Upper lobe of right lung (tissue), 1 donor: ENCODE measurements at regions not wholly inside any gene's neighbourhood (a gene's known extent, or its start where the extent isn't known, plus 50 kb on each side); places are given as distances from the start of the nearest gene placed in this dataset.
"Not testable (repeated sequence)": the region's sequence is repeated elsewhere in the genome, so short reads cannot be mapped to it uniquely, and the experiment has no call there.

ENCODE experiments used
- ATAC-seq: fragments of 200-7000 bp; cut with Tn5 transposase; one replicate; pipeline ENCODE4 v1.9.1; 2020; ENCODE audit warnings: mild to moderate bottlenecking, moderate library complexity
- DNase-seq: peaks from one replicate; pipeline ENCODE4 v3.0.0-alpha.2; 2020
- H3K27ac ChIP-seq: fragments of 200-600 bp; one replicate; pipeline ENCODE4 v1.8.0; 2022
- H3K27me3 ChIP-seq: fragments of 200-600 bp; one replicate; pipeline ENCODE4 v1.8.0; 2022; ENCODE audit warnings: mild to moderate bottlenecking
- H3K36me3 ChIP-seq: fragments of 200-600 bp; one replicate; pipeline ENCODE4 v1.8.0; 2022
- H3K4me1 ChIP-seq: fragments of 200-600 bp; one replicate; pipeline ENCODE4 v1.8.0; 2022
- H3K4me3 ChIP-seq: fragments of 200-600 bp; one replicate; pipeline ENCODE4 v1.8.0; 2022; ENCODE audit warnings: mild to moderate bottlenecking
- H3K9me3 ChIP-seq: fragments of 200-600 bp; one replicate; pipeline ENCODE4 v1.8.0; 2022
- intact Hi-C: fragments of 100-400 bp; cut with DNase I; formaldehyde crosslinking; loops from one replicate; pipeline ENCODE4 v1.11.0; 2022
- TF ChIP-seq, protein P1 (sequence below): fragments of 200-600 bp; IDR thresholded peaks from one replicate; pipeline ENCODE4 v1.8.0; 2022; ENCODE audit warnings: antibody characterized with exemption
- donor health status: DM: no; HTN: yes; CAD: no; lungs with severe emphysema.

DNA sequence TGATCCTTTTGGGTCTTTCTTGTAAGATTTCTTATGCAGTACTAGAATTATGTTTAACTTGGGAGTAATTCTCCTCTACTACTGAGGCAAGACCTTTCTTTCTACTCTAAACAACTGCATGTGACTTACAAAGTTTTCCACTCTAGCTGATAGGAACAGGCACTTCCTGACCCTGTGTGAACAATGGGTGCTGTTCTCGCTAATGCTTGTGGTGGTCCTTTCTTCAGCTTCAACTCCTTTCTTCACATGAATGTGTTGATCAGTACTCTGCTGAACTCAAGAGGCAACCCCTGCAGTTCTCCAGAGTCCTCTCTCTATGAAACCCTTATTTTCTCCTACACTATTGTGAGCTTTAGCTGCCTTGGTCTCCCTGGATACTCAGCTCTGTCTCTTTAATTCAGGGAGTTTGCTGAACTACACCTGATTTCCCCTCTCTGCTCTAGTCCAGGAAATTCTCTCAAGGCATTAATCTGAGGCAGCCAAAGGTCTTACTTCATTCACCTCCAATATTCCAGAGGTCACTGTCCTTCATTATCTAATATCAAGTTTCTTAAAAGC, 484.6 kb upstream of the PIK3R1 start:
- Histone ChIP-seq H3K27ac (no peak overlapping the region), H3K27me3 (no peaks in the 10 kb centered on the region), H3K4me1 (no peaks in the 10 kb centered on the region), H3K4me3 (no peak overlapping the region), H3K9me3 (no peaks in the 10 kb centered on the region), H3K36me3 (no peaks in the 10 kb centered on the region)
- DNase-seq (no peak), ATAC-seq (no peak)
- intact Hi-C loops: no loop called here
- TF ChIP-seq, protein P1, sequence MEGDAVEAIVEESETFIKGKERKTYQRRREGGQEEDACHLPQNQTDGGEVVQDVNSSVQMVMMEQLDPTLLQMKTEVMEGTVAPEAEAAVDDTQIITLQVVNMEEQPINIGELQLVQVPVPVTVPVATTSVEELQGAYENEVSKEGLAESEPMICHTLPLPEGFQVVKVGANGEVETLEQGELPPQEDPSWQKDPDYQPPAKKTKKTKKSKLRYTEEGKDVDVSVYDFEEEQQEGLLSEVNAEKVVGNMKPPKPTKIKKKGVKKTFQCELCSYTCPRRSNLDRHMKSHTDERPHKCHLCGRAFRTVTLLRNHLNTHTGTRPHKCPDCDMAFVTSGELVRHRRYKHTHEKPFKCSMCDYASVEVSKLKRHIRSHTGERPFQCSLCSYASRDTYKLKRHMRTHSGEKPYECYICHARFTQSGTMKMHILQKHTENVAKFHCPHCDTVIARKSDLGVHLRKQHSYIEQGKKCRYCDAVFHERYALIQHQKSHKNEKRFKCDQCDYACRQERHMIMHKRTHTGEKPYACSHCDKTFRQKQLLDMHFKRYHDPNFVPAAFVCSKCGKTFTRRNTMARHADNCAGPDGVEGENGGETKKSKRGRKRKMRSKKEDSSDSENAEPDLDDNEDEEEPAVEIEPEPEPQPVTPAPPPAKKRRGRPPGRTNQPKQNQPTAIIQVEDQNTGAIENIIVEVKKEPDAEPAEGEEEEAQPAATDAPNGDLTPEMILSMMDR: no peak

- intact Hi-C loops: no loop called here
- DNase-seq (no peak), ATAC-seq (no peak)
- Histone ChIP-seq H3K4me3 (no peak overlapping the region), H3K27me3 (no peaks in the 10 kb centered on the region), H3K9me3 (no peaks in the 10 kb centered on the region), H3K27ac (no peak overlapping the region), H3K36me3 (no peaks in the 10 kb centered on the region), H3K4me1 (no peaks in the 10 kb centered on the region)
- TF ChIP-seq, protein P1: no peak
These were observed 487.1 kb upstream of the PIK3R1 start for GRCh38 chr5:67728326-67728890.

- TF ChIP-seq, protein P1: no peak
- no peak for ATAC-seq
These were observed 490.0 kb upstream of the PIK3R1 start for GRCh38 chr5:67725604-67726003.

GRCh38 chr5:67724412-67725135, 491.0 kb upstream of the PIK3R1 start:
- H3K4me3 ChIP-seq: no peak overlapping the region
- DNase-seq (no peak), ATAC-seq (no peak)
- H3K27ac ChIP-seq: no peak overlapping the region
- intact Hi-C loops: no loop called here
- TF ChIP-seq, protein P1: no peak
- H3K9me3 ChIP-seq: no peaks in the 10 kb centered on the region
- H3K27me3 ChIP-seq: no peaks in the 10 kb centered on the region
- H3K4me1 ChIP-seq: no peaks in the 10 kb centered on the region
- H3K36me3 ChIP-seq: no peaks in the 10 kb centered on the region

More at GRCh38 chr5:67725604-67726003, 490.0 kb upstream of the PIK3R1 start:
- no peaks in the 10 kb centered on the region for H3K36me3 ChIP-seq
- no peaks in the 10 kb centered on the region for H3K9me3 ChIP-seq
- intact Hi-C loops: no loop called here
- H3K27ac ChIP-seq: no peak overlapping the region
- H3K4me3 ChIP-seq: no peak overlapping the region
- DNase-seq: no peak
- H3K4me1 ChIP-seq: no peaks in the 10 kb centered on the region
- H3K27me3 ChIP-seq: no peaks in the 10 kb centered on the region

GRCh38 chr5:67723873-67724272, 491.7 kb upstream of the PIK3R1 start:
- no peaks in the 10 kb centered on the region for H3K27me3 ChIP-seq
- H3K9me3 ChIP-seq: no peaks in the 10 kb centered on the region
- intact Hi-C loops: no loop called here
- ATAC-seq: no peak
- TF ChIP-seq, protein P1: no peak
- no peak overlapping the region for H3K4me3 ChIP-seq
- DNase-seq: no peak
- no peaks in the 10 kb centered on the region for H3K4me1 ChIP-seq
- no peak overlapping the region for H3K27ac ChIP-seq
- H3K36me3 ChIP-seq: no peaks in the 10 kb centered on the region

DNA sequence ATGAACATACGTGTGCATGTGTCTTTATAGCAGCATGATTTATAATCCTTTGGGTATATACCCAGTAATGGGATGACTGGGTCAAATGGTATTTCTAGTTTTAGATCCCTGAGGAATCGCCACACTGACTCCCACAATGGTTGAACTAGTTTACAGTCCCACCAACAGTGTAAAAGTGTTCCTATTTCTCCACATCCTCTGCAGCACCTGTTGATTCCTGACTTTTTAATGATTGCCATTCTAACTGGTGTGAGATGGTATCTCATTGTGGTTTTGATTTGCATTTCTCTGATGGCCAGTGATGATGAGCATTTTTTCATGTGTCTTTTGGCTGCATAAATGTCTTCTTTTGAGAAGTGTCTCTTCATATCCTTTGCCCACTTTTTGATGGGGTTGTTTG, 493.0 kb upstream of the PIK3R1 start:
- H3K27ac ChIP-seq, ATAC-seq, H3K4me1 ChIP-seq, H3K4me3 ChIP-seq, H3K9me3 ChIP-seq, intact Hi-C loops, H3K27me3 ChIP-seq, H3K36me3 ChIP-seq, DNase-seq: not testable (repeated sequence)
